SK-N-SH treated with all-trans-retinoic acid at 6 μM for 48 hours (cell line): ENCODE measurements at regions not wholly inside any gene's neighbourhood (a gene's known extent, or its start where the extent isn't known, plus 50 kb on each side); places are given as distances from the start of the nearest gene placed in this dataset.

Experiments
- ATAC-seq: fragments of 200-7000 bp; cut with Tn5 transposase; 3 replicates; pipeline ENCODE4 v1.9.1; 2020; ENCODE audit warnings: mild to moderate bottlenecking, moderate library complexity
- ARNTL ChIP-seq: fragments of 450-650 bp; formaldehyde crosslinking; IDR thresholded peaks from 2 replicates; pipeline ENCODE4 v1.5.0; 2020; ENCODE audit warnings: low read depth, mild to moderate bottlenecking, moderate library complexity, borderline replicate concordance
- BACH2 ChIP-seq: fragments of 250-450 bp; sonication (Bioruptor Pico); IDR thresholded peaks from 2 replicates; pipeline ENCODE4 v1.9.0; 2021; ENCODE audit warnings: mild to moderate bottlenecking, borderline replicate concordance
- CREB5 ChIP-seq: fragments of 250-450 bp; sonication (Bioruptor Pico); IDR thresholded peaks from 2 replicates; pipeline ENCODE4 v1.5.1; 2020; ENCODE audit warnings: low read depth, mild to moderate bottlenecking, moderate library complexity
- CSDC2 ChIP-seq: fragments of 250-450 bp; sonication (Bioruptor Pico); IDR thresholded peaks from 2 replicates; pipeline ENCODE4 v1.5.0; 2020; ENCODE audit warnings: mild to moderate bottlenecking, moderate library complexity
- ESRRG ChIP-seq: fragments of 250-450 bp; sonication (Bioruptor Pico); IDR thresholded peaks from 2 replicates; pipeline ENCODE4 v1.6.1; 2021; ENCODE audit warnings: mild to moderate bottlenecking
- GLIS3 ChIP-seq: fragments of 250-450 bp; sonication (Bioruptor Pico); IDR thresholded peaks from 2 replicates; pipeline ENCODE4 v1.5.0; 2020; ENCODE audit warnings: mild to moderate bottlenecking, moderate library complexity
- ISL1 ChIP-seq: fragments of 250-450 bp; sonication (Bioruptor Pico); IDR thresholded peaks from 2 replicates; pipeline ENCODE4 v2.1.2; 2022; ENCODE audit warnings: mild to moderate bottlenecking, moderate library complexity
- OSR1 ChIP-seq: fragments of 250-450 bp; sonication (Bioruptor Pico); IDR thresholded peaks from 2 replicates; pipeline ENCODE4 v1.8.0; 2022; ENCODE audit warnings: moderate library complexity, mild to moderate bottlenecking, inconsistent platforms
- PATZ1 ChIP-seq: fragments of 250-450 bp; sonication (Bioruptor Pico); IDR thresholded peaks from 2 replicates; pipeline ENCODE4 v1.8.0; 2020; ENCODE audit warnings: mild to moderate bottlenecking, moderate library complexity, borderline replicate concordance
- POU6F1 ChIP-seq: fragments of 250-450 bp; sonication (Bioruptor Pico); IDR thresholded peaks from 2 replicates; pipeline ENCODE4 v1.8.0; 2021; ENCODE audit warnings: low read depth, mild to moderate bottlenecking, moderate library complexity, borderline replicate concordance
- RARB ChIP-seq: fragments of 250-450 bp; sonication (Bioruptor Pico); IDR thresholded peaks from 2 replicates; pipeline ENCODE4 v1.8.0; 2021; ENCODE audit warnings: mild to moderate bottlenecking, moderate library complexity
- SNAI2 ChIP-seq: fragments of 250-450 bp; sonication (Bioruptor Pico); IDR thresholded peaks from 2 replicates; pipeline ENCODE4 v1.5.0; 2020; ENCODE audit warnings: mild to moderate bottlenecking, moderate library complexity
- TCF4 ChIP-seq: fragments of 250-450 bp; sonication (Bioruptor Pico); IDR thresholded peaks from 2 replicates; pipeline ENCODE4 v1.8.0; 2021; ENCODE audit warnings: mild to moderate bottlenecking, moderate library complexity, borderline replicate concordance
- TOX ChIP-seq: fragments of 250-450 bp; sonication (Bioruptor Pico); IDR thresholded peaks from 2 replicates; pipeline ENCODE4 v1.8.0; 2021; ENCODE audit warnings: mild to moderate bottlenecking, moderate library complexity, borderline replicate concordance
- TSHZ2 ChIP-seq: fragments of 250-450 bp; sonication (Bioruptor Pico); IDR thresholded peaks from 2 replicates; pipeline ENCODE4 v1.5.0; 2020; ENCODE audit warnings: mild to moderate bottlenecking, moderate library complexity
- ZC3H10 ChIP-seq: fragments of 250-450 bp; sonication (Bioruptor Pico); IDR thresholded peaks from 2 replicates; pipeline ENCODE4 v1.5.1; 2021; ENCODE audit warnings: mild to moderate bottlenecking, moderate library complexity
- ZFP3 ChIP-seq: fragments of 250-450 bp; sonication (Bioruptor Pico); IDR thresholded peaks from 2 replicates; pipeline ENCODE4 v1.5.0; 2020; ENCODE audit warnings: mild to moderate bottlenecking, moderate library complexity
- ZFP30 ChIP-seq: fragments of 450-650 bp; formaldehyde crosslinking; IDR thresholded peaks from 2 replicates; pipeline ENCODE4 v1.5.0; 2022; ENCODE audit warnings: mild to moderate bottlenecking, moderate library complexity
- ZNF565 ChIP-seq: fragments of 450-650 bp; formaldehyde crosslinking; conservative IDR thresholded peaks from 2 replicates; pipeline ENCODE4 v1.5.0; 2020; ENCODE audit warnings: low read depth, mild to moderate bottlenecking, moderate library complexity
- ZNF70 ChIP-seq: fragments of 450-650 bp; formaldehyde crosslinking; IDR thresholded peaks from 2 replicates; pipeline ENCODE4 v1.5.0; 2020; ENCODE audit warnings: mild to moderate bottlenecking, moderate library complexity
- ZNF8 ChIP-seq: fragments of 450-650 bp; formaldehyde crosslinking; IDR thresholded peaks from 2 replicates; pipeline ENCODE4 v1.5.0; 2020; ENCODE audit warnings: mild to moderate bottlenecking, moderate library complexity
- TF ChIP-seq, protein P1 (sequence below): fragments of 250-450 bp; sonication (Bioruptor Pico); IDR thresholded peaks from 2 replicates; pipeline ENCODE4 v1.5.1; 2021; ENCODE audit warnings: mild to moderate bottlenecking, moderate library complexity

DNA sequence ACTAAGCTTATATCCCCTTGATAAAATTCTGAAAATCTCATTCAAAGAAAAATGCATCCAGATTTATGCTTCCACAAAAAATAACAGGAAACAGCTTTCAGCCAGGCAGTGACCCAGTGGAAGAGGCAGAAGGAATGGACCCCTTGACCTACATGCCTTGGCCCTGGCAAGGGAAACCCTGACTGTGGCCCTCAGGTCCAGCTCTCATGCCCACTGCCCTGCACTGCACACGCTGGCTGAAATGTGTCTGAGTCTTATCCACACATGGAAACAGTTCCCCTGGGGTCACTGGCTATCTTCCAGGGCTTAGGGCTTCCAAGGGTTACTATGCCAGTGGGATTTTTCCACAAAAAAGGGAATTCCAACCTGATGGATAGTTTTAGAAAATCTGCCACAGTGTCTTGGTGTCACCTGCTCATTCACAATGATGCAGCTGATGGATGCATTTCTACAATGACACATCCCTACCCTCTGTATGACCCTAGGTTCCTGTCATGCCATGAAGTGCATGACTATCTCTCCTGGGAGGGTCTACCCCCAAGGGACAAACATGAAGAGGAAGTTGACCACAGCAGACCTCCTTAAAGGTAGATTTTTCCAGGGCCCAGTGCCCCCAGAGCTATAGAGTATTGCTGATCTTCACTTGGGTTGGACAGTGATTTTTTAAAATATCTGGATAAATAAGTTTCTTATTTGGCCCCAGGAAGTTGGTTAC, 121.9 kb upstream of the CD93 start:
- no peak for ATAC-seq
- TF ChIP-seq OSR1 (CRISPR knock-in tag) (no peak), ZFP3 (no peak), ZNF8 (CRISPR knock-in tag) (no peak), ZNF70 (CRISPR knock-in tag) (no peak), ZC3H10 (no peak), CREB5 (no peak), ZNF565 (CRISPR knock-in tag) (no peak)
- TF ChIP-seq, all 23 proteins: peak for 0

- no peak for ATAC-seq
- TF ChIP-seq BACH2 (CRISPR knock-in tag) = no peak
Observed at GRCh38 chr20:23206995-23207394, 120.9 kb upstream of the CD93 start.

DNA sequence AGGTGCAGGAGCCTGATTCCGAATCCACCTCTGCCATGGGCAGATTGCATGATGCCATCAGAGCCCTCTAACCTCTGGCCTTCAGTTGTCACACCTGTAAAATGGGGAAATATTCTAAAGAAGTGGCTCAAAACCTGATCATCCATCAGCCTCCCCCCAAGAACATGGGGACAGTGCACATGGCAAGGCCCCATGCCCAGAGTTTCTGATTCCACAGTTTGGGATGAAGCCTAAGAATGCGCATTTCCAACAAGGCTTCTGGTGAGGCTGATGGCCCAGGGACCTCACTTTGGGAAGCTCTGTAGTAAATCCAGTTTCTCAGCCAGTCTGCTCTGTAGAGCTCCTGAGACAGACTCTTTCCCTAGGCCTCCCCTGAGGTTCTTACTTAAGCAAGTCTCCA, 119.9 kb upstream of the CD93 start:
- no peak for TF ChIP-seq GLIS3 (CRISPR knock-in tag)
- no peak for TF ChIP-seq BACH2 (CRISPR knock-in tag)
- no peak for TF ChIP-seq SNAI2 (CRISPR knock-in tag)
- TF ChIP-seq ZNF565 (CRISPR knock-in tag) = no peak
- TF ChIP-seq ARNTL (CRISPR knock-in tag) = no peak
- TF ChIP-seq ISL1 = no peak
- no peak for TF ChIP-seq ZFP3
- TF ChIP-seq TOX = no peak
- TF ChIP-seq ZC3H10 = no peak
- TF ChIP-seq PATZ1 (CRISPR knock-in tag) = no peak
- TF ChIP-seq ESRRG = no peak
- no peak for TF ChIP-seq RARB (CRISPR knock-in tag)
- TF ChIP-seq CSDC2 = no peak
- no peak for ATAC-seq

DNA sequence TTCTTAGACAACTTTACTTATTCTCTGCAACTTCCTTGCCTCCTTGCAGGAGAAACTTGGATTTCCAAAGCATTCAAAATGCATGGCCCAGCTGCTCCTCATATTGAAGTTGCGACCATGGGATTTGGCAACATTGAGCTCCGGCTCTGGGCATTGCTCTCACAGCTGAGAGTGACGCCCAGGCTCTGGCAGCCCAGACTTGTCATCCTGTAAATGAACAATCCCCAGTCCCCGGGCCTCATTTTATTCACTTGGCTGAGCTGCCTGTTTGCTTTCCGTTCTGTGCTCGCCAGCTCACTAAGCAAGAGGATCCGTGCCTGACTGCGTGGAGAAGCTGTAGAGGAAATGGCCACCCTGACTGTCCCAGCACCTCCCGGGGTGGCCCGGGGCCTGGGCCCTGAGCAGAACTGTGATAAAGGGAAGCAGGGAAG, 119.5 kb upstream of the CD93 start:
- no peak for ATAC-seq
- no peak for TF ChIP-seq ZFP30 (CRISPR knock-in tag)
- no peak for TF ChIP-seq OSR1 (CRISPR knock-in tag)
- TF ChIP-seq ARNTL (CRISPR knock-in tag) = no peak
- TF ChIP-seq ISL1 = no peak
- no peak for TF ChIP-seq ZNF8 (CRISPR knock-in tag)
- no peak for TF ChIP-seq CSDC2
- no peak for TF ChIP-seq CREB5
- TF ChIP-seq RARB (CRISPR knock-in tag) = no peak
- no peak for TF ChIP-seq SNAI2 (CRISPR knock-in tag)
- TF ChIP-seq TSHZ2 (CRISPR knock-in tag) = no peak
- TF ChIP-seq TCF4 (CRISPR knock-in tag) = no peak
- no peak for TF ChIP-seq BACH2 (CRISPR knock-in tag)
- no peak for TF ChIP-seq ESRRG
- no peak for TF ChIP-seq GLIS3 (CRISPR knock-in tag)
- TF ChIP-seq, protein P1, sequence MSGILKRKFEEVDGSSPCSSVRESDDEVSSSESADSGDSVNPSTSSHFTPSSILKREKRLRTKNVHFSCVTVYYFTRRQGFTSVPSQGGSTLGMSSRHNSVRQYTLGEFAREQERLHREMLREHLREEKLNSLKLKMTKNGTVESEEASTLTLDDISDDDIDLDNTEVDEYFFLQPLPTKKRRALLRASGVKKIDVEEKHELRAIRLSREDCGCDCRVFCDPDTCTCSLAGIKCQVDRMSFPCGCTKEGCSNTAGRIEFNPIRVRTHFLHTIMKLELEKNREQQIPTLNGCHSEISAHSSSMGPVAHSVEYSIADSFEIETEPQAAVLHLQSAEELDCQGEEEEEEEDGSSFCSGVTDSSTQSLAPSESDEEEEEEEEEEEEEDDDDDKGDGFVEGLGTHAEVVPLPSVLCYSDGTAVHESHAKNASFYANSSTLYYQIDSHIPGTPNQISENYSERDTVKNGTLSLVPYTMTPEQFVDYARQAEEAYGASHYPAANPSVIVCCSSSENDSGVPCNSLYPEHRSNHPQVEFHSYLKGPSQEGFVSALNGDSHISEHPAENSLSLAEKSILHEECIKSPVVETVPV (CRISPR knock-in tag) = no peak
- no peak for TF ChIP-seq POU6F1 (CRISPR knock-in tag)
- TF ChIP-seq ZFP3 = no peak
